GM23338 (cell line): ENCODE measurements at regions not wholly inside any gene's neighbourhood (a gene's known extent, or its start where the extent isn't known, plus 50 kb on each side); places are given as distances from the start of the nearest gene placed in this dataset.

Source experiments
- ATAC-seq: fragments of 200-7000 bp; cut with Tn5 transposase; 3 replicates; pipeline ENCODE4 v1.9.1; 2020
- DNase-seq: peaks from one replicate; pipeline ENCODE4 v3.0.0-alpha.2; 2015; ENCODE audit warnings: low spot score
- H2AFZ ChIP-seq: fragments of 200-600 bp; sonication (generic); 2 replicates; pipeline ENCODE4 v1.8.0; 2016; ENCODE audit warnings: antibody characterized with exemption, mild to moderate bottlenecking, moderate library complexity
- H3F3A ChIP-seq: fragments of 200-600 bp; sonication (generic); replicated peaks from 2 replicates; pipeline ENCODE4 v1.8.0; 2017; ENCODE audit warnings: antibody characterized with exemption, mixed run types, low read depth
- H3K27ac ChIP-seq: fragments of 200-600 bp; sonication (generic); 2 replicates; pipeline ENCODE4 v1.6.1; 2016; ENCODE audit warnings: low read depth
- H3K27me3 ChIP-seq: fragments of 200-600 bp; sonication (generic); 2 replicates; pipeline ENCODE4 v1.8.0; 2016; ENCODE audit warnings: mild to moderate bottlenecking, mixed run types, moderate library complexity; ENCODE audit not compliant: insufficient read depth
- H3K36me3 ChIP-seq: fragments of 200-600 bp; sonication (generic); 2 replicates; pipeline ENCODE4 v1.8.0; 2016; ENCODE audit warnings: mild to moderate bottlenecking; ENCODE audit not compliant: insufficient read depth
- H3K4me1 ChIP-seq: fragments of 200-600 bp; sonication (generic); 2 replicates; pipeline ENCODE4 v1.8.0; 2016; ENCODE audit warnings: mild to moderate bottlenecking, moderate library complexity; ENCODE audit not compliant: insufficient read depth
- H3K4me2 ChIP-seq: fragments of 200-600 bp; sonication (generic); 2 replicates; pipeline ENCODE4 v1.7.1; 2017; ENCODE audit warnings: mixed run types
- H3K4me3 ChIP-seq: fragments of 200-600 bp; sonication (generic); 2 replicates; pipeline ENCODE4 v1.6.1; 2016; ENCODE audit warnings: mixed run types
- H3K79me2 ChIP-seq: fragments of 200-600 bp; sonication (generic); replicated peaks from 2 replicates; pipeline ENCODE4 v1.8.0; 2017; ENCODE audit warnings: mild to moderate bottlenecking; ENCODE audit not compliant: insufficient read depth
- H3K9me2 ChIP-seq: fragments of 200-600 bp; sonication (generic); 2 replicates; pipeline ENCODE4 v1.8.0; 2017; ENCODE audit not compliant: insufficient read depth
- H4K20me1 ChIP-seq: fragments of 200-600 bp; sonication (generic); replicated peaks from 2 replicates; pipeline ENCODE4 v1.8.0; 2017; ENCODE audit warnings: mild to moderate bottlenecking; ENCODE audit not compliant: insufficient read depth
- H3K27ac Mint-ChIP-seq: 2 replicates; pipeline ENCODE4 v1.8.0; 2020; ENCODE audit warnings: inconsistent platforms, mild to moderate bottlenecking, moderate library complexity, mixed read lengths
- H3K27me3 Mint-ChIP-seq: 3 replicates; pipeline ENCODE4 v1.8.0; 2022; ENCODE audit warnings: low read depth, mild to moderate bottlenecking, moderate library complexity, mixed read lengths, inconsistent platforms; ENCODE audit not compliant: insufficient read depth, poor library complexity
- H3K36me3 Mint-ChIP-seq: 3 replicates; pipeline ENCODE4 v1.8.0; 2021; ENCODE audit warnings: low read depth, mild to moderate bottlenecking, inconsistent platforms, moderate library complexity, mixed read lengths
- H3K4me1 Mint-ChIP-seq: 3 replicates; pipeline ENCODE4 v1.8.0; 2020; ENCODE audit warnings: mild to moderate bottlenecking, inconsistent platforms, mixed read lengths
- H3K4me3 Mint-ChIP-seq: 3 replicates; pipeline ENCODE4 v1.8.0; 2021; ENCODE audit warnings: moderate library complexity, mild to moderate bottlenecking, inconsistent platforms, mixed read lengths
- H3K9me3 Mint-ChIP-seq: 3 replicates; pipeline ENCODE4 v1.8.0; 2020; ENCODE audit warnings: moderate library complexity, mild to moderate bottlenecking, inconsistent platforms, mixed read lengths
- CREB1 ChIP-seq: fragments of 250-450 bp; sonication (Bioruptor Pico); IDR thresholded peaks from 2 replicates; pipeline ENCODE4 v1.5.0; 2020; ENCODE audit warnings: low read depth, mild to moderate bottlenecking, moderate library complexity
- EZH2 ChIP-seq: fragments of 200-600 bp; sonication (generic); IDR thresholded peaks from one replicate; pipeline ENCODE4 v1.8.0; 2017; ENCODE audit warnings: antibody characterized with exemption, mild to moderate bottlenecking, low read depth; ENCODE audit not compliant: unreplicated experiment
- EZH2phosphoT487 ChIP-seq: fragments of 200-600 bp; sonication (generic); IDR thresholded peaks from one replicate; pipeline ENCODE4 v1.8.1; 2018; ENCODE audit warnings: antibody characterized with exemption; ENCODE audit not compliant: unreplicated experiment
- NANOG ChIP-seq: IDR thresholded peaks from 2 replicates; pipeline ENCODE4 v1.6.1; 2016; ENCODE audit warnings: antibody characterized with exemption, borderline replicate concordance
- POLR2AphosphoS5 ChIP-seq: IDR thresholded peaks from 2 replicates; pipeline ENCODE4 v1.6.1; 2016; ENCODE audit warnings: antibody characterized with exemption, low read depth
- STAT1 ChIP-seq: IDR thresholded peaks from one replicate; pipeline ENCODE4 v1.6.1; 2016; ENCODE audit warnings: antibody characterized with exemption; ENCODE audit not compliant: unreplicated experiment
- ZNF331 ChIP-seq: fragments of 250-450 bp; sonication (Bioruptor Pico); IDR thresholded peaks from 2 replicates; pipeline ENCODE4 v1.5.0; 2020; ENCODE audit warnings: low read depth, mild to moderate bottlenecking, moderate library complexity
- TF ChIP-seq, protein P1 (sequence below): IDR thresholded peaks from 2 replicates; pipeline ENCODE4 v1.6.1; 2016; ENCODE audit warnings: antibody characterized with exemption
- TF ChIP-seq, protein P2 (sequence below), 2 experiments: fragments of 200-600 bp in 1 of 2; sonication (generic) in 1 of 2; conservative IDR thresholded peaks; 2 replicates each; pipeline versions ENCODE4 v1.5.1 to v1.6.1; 2016 to 2017; ENCODE audit warnings: antibody characterized with exemption in 2 of 2, low read depth in 2 of 2, mild to moderate bottlenecking in 2 of 2, moderate library complexity in 1 of 2
- TF ChIP-seq, protein P3 (sequence below): IDR thresholded peaks from one replicate; pipeline ENCODE4 v1.6.1; 2018; ENCODE audit warnings: antibody characterized with exemption; ENCODE audit not compliant: unreplicated experiment

DNA sequence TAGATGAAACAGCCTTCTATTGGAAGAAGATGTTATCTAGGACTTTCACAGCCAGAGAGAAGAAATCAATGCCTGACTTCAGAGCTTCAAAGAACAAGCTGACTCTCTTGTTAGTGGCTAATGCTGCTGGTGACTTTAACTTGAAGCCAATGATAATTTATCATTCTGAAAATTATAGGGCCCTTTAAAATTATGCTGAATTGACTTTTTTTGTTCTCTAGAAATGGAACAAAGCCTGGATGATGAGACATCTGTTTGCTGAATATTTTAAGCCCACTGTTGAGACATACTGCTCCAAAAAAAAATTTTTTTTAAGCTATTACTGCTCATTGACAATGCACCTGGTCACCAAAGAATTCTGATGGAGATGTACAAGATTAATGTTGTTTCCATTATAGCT, 189.2 kb downstream of the MBL2 start (continued):
- TF ChIP-seq EZH2phosphoT487 (no peak), ZNF331 (CRISPR knock-in tag) (no peak)

DNA sequence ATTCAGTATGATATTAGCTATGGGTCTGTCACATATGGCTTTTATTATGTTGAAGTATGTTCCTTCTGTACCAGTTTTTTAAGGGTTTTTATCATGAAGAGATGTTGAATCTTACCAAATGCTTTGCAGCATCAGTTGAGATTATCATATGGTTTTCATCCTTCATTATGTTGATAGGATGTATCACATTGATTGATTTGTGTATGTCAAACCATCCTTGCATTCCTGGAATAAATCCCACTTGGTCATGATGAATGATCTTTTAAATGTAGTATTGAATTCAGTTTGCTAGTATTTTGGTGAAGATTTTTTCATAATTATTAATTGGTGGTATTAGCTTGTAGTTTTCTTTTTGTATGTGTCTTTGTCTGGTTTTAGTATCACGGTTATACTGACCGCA, 185.9 kb downstream of the MBL2 start:
- Mint-ChIP-seq H3K4me1 (no peaks in the 10 kb centered on the region), H3K27me3 (no peaks in the 10 kb centered on the region), H3K36me3 (peaks cover 8% of the 10 kb centered on the region), H3K9me3 (peaks cover 27% of the 10 kb centered on the region), H3K27ac (no peak overlapping the region), H3K4me3 (no peak overlapping the region)
- no peak overlapping the region for H2AFZ ChIP-seq
- H3K4me3 ChIP-seq: no peak overlapping the region
- no peak overlapping the region for H3K27ac ChIP-seq
- no peaks in the 10 kb centered on the region for H3K27me3 ChIP-seq
- H3K79me2 ChIP-seq: no peaks in the 10 kb centered on the region
- H3K36me3 ChIP-seq: no peaks in the 10 kb centered on the region
- ATAC-seq (no peak), DNase-seq (no peak)
- no peak overlapping the region for H3K4me2 ChIP-seq
- TF ChIP-seq EZH2 (no peak), NANOG (no peak)
- peaks cover 3% of the 10 kb centered on the region; the same call in 1 of the 2 replicates for H3K9me2 ChIP-seq
- H3F3A ChIP-seq: no peaks in the 10 kb centered on the region
- H4K20me1 ChIP-seq: no peaks in the 10 kb centered on the region
- no peaks in the 10 kb centered on the region for H3K4me1 ChIP-seq

DNA sequence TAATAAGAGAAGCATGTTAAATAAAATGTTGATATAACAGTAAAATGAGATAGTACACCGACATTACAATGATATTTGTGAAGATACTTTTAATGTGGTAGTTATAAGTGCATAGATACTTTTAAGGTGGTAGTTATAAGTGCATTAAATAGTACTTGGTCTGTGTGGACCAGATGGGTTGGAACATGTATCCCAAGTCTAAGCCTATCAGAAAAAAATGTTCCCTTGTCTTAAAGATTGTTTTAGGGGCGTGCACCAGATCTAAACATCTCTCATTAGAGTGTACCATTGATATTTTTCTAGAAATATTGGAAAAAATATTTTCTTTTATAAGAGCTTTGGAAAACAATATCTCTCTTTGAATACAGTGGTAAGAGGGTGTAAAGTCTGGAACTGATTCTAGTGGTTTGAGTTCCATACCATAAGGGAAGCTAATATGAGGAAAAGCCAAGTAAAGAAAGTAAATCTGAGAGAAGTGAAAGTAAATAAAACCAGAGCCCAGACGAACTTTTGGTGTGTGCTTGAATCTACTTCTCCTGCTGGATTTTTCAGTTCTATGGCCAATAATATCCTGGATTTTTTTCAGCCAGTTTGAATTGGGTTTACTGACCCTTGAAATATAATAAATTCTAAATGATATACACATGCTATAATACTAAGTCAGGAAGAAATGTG, 175.3 kb downstream of the MBL2 start:
- no peaks in the 10 kb centered on the region for H3K36me3 ChIP-seq
- Mint-ChIP-seq H3K9me3 (no peaks in the 10 kb centered on the region), H3K4me1 (no peaks in the 10 kb centered on the region), H3K27me3 (peaks cover 2% of the 10 kb centered on the region), H3K36me3 (no peaks in the 10 kb centered on the region), H3K4me3 (no peak overlapping the region), H3K27ac (no peak overlapping the region)
- H3K4me2 ChIP-seq: no peak overlapping the region
- H3K27ac ChIP-seq: no peak overlapping the region
- H3K4me3 ChIP-seq: no peak overlapping the region
- H3F3A ChIP-seq: no peaks in the 10 kb centered on the region
- H3K27me3 ChIP-seq: no peaks in the 10 kb centered on the region
- no peaks in the 10 kb centered on the region for H3K79me2 ChIP-seq
- DNase-seq (no peak), ATAC-seq (no peak)
- no peaks in the 10 kb centered on the region for H4K20me1 ChIP-seq
- TF ChIP-seq EZH2 (no peak), STAT1 (no peak), CREB1 (CRISPR knock-in tag) (no peak), POLR2AphosphoS5 (no peak)
- TF ChIP-seq, protein P1, sequence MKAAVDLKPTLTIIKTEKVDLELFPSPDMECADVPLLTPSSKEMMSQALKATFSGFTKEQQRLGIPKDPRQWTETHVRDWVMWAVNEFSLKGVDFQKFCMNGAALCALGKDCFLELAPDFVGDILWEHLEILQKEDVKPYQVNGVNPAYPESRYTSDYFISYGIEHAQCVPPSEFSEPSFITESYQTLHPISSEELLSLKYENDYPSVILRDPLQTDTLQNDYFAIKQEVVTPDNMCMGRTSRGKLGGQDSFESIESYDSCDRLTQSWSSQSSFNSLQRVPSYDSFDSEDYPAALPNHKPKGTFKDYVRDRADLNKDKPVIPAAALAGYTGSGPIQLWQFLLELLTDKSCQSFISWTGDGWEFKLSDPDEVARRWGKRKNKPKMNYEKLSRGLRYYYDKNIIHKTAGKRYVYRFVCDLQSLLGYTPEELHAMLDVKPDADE: no peak
- TF ChIP-seq, protein P2, sequence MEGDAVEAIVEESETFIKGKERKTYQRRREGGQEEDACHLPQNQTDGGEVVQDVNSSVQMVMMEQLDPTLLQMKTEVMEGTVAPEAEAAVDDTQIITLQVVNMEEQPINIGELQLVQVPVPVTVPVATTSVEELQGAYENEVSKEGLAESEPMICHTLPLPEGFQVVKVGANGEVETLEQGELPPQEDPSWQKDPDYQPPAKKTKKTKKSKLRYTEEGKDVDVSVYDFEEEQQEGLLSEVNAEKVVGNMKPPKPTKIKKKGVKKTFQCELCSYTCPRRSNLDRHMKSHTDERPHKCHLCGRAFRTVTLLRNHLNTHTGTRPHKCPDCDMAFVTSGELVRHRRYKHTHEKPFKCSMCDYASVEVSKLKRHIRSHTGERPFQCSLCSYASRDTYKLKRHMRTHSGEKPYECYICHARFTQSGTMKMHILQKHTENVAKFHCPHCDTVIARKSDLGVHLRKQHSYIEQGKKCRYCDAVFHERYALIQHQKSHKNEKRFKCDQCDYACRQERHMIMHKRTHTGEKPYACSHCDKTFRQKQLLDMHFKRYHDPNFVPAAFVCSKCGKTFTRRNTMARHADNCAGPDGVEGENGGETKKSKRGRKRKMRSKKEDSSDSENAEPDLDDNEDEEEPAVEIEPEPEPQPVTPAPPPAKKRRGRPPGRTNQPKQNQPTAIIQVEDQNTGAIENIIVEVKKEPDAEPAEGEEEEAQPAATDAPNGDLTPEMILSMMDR (conservative IDR thresholded peaks at IDR 0.05; ENCODE audit: low read depth in 2 of 2): no peak
- TF ChIP-seq, protein P3, sequence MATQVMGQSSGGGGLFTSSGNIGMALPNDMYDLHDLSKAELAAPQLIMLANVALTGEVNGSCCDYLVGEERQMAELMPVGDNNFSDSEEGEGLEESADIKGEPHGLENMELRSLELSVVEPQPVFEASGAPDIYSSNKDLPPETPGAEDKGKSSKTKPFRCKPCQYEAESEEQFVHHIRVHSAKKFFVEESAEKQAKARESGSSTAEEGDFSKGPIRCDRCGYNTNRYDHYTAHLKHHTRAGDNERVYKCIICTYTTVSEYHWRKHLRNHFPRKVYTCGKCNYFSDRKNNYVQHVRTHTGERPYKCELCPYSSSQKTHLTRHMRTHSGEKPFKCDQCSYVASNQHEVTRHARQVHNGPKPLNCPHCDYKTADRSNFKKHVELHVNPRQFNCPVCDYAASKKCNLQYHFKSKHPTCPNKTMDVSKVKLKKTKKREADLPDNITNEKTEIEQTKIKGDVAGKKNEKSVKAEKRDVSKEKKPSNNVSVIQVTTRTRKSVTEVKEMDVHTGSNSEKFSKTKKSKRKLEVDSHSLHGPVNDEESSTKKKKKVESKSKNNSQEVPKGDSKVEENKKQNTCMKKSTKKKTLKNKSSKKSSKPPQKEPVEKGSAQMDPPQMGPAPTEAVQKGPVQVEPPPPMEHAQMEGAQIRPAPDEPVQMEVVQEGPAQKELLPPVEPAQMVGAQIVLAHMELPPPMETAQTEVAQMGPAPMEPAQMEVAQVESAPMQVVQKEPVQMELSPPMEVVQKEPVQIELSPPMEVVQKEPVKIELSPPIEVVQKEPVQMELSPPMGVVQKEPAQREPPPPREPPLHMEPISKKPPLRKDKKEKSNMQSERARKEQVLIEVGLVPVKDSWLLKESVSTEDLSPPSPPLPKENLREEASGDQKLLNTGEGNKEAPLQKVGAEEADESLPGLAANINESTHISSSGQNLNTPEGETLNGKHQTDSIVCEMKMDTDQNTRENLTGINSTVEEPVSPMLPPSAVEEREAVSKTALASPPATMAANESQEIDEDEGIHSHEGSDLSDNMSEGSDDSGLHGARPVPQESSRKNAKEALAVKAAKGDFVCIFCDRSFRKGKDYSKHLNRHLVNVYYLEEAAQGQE: no peak
- H3K4me1 ChIP-seq: no peaks in the 10 kb centered on the region
- H2AFZ ChIP-seq: no peak overlapping the region
- H3K9me2 ChIP-seq: no peaks in the 10 kb centered on the region; the same call in 1 of the 2 replicates
